ENCODE measurements at regions not wholly inside any gene's neighbourhood (a gene's known extent, or its start where the extent isn't known, plus 50 kb on each side); places are given as distances from the start of the nearest gene placed in this dataset.
"Not testable (repeated sequence)": the region's sequence is repeated elsewhere in the genome, so short reads cannot be mapped to it uniquely, and the experiment has no call there.

DNA sequence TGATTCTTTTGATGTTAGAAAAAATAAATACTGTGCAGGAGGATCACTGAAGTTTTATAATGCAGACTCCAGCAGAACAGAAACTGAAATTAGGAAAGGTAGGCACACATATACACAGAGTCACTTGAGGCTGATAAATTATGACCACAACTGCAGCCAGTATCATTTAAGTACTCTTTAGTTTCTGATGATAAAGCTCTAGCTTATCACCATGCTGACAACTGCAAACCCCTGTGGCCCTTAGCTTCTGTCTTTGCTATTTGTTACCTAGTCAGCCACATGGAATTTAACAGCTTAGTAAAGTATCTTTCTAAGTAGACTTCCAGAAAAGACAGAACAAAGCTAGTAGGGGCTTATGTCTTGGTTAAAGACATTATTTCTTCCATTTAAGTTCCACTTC lies 734.8 kb upstream of the CDH6 start:
- no peaks in the 10 kb centered on the region for H3K36me3 ChIP-seq (ENCODE audit: control insufficient read depth in 2 of 2, extremely low read depth in 1 of 2, insufficient read depth in 2 of 2, low read length in 2 of 2)
- no peaks in the 10 kb centered on the region for H4K20me1 ChIP-seq (replicated peaks; ENCODE audit: control insufficient read depth, extremely low read depth, insufficient read depth, low read length)
- H3K9me1 ChIP-seq (replicated peaks; ENCODE audit: control insufficient read depth, extremely low read depth, insufficient read depth, low read length), result no peaks in the 10 kb centered on the region
- no peak overlapping the region for H2AFZ ChIP-seq (ENCODE audit: low read depth, low read length)
- no TSS peak for BruUV-seq (replicated peaks)
- no peak overlapping the region for H3K4me2 ChIP-seq (ENCODE audit: insufficient read depth, low read length)
- no peak overlapping the region for H3K4me3 ChIP-seq (replicated peaks in 1 of 3; ENCODE audit: insufficient read depth in 1 of 3, low read depth in 1 of 3, low read length in 3 of 3)
- POLR2A ChIA-PET, result no interaction called here
- DNase-seq (ENCODE audit: low read depth, low spot score), result no peak
- no peak for TF ChIP-seq MYC (IDR thresholded peaks at IDR 0.05; ENCODE audit: low read depth, low read length)
- TF ChIP-seq CTCF (IDR thresholded peaks at IDR 0.05; ENCODE audit: extremely low read depth in 1 of 2, insufficient read depth in 1 of 2, low read depth in 1 of 2, low read length in 2 of 2), result no peak
- no peak for TF ChIP-seq GATA2 (IDR thresholded peaks at IDR 0.05; ENCODE audit: insufficient read depth, insufficient read length, low read depth, low read length)
- TF ChIP-seq, protein P1, sequence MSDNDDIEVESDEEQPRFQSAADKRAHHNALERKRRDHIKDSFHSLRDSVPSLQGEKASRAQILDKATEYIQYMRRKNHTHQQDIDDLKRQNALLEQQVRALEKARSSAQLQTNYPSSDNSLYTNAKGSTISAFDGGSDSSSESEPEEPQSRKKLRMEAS (IDR thresholded peaks at IDR 0.05; ENCODE audit: insufficient read depth, insufficient read length), result no peak
- TF ChIP-seq POLR2A (IDR thresholded peaks at IDR 0.05; ENCODE audit: low read depth, low read length), result no peak
- TF ChIP-seq POLR2AphosphoS5 (IDR thresholded peaks at IDR 0.05; ENCODE audit: insufficient read depth, low read depth, low read length), result no peak
- TF ChIP-seq JUN (IDR thresholded peaks at IDR 0.05; ENCODE audit: borderline replicate concordance, insufficient read depth, insufficient read length, low read depth), result no peak
- no peak for TF ChIP-seq FOS (IDR thresholded peaks at IDR 0.05; ENCODE audit: borderline replicate concordance, insufficient read depth, low read length)
- TF ChIP-seq EZH2 (IDR thresholded peaks at IDR 0.05; ENCODE audit: borderline replicate concordance, low read depth, low read length, severe bottlenecking), result no peak
- FAIRE-seq, result no peak
- H3K27me3 ChIP-seq (ENCODE audit: control insufficient read depth in 2 of 2, insufficient read depth in 2 of 2, low read length in 2 of 2), result no peaks in the 10 kb centered on the region
- H3K27ac ChIP-seq (ENCODE audit: insufficient read depth, low read depth, low read length), result no peak overlapping the region
- H3K4me1 ChIP-seq (ENCODE audit: control insufficient read depth, extremely low read depth, insufficient read depth, low read length), result no peaks in the 10 kb centered on the region
- intact Hi-C loops (cut with micrococcal nuclease) (no loop called here), dilution Hi-C loops (cut with MboI; ENCODE audit: extremely low pct_ligation_motif_present, low sequenced_read_pairs) (no loop called here)
- peaks cover 6% of the 10 kb centered on the region for H3K9me3 ChIP-seq (replicated peaks; ENCODE audit: control insufficient read depth, insufficient read depth, low read length)
- H3K9ac ChIP-seq (replicated peaks; ENCODE audit: extremely low read depth, insufficient read depth, low read length), result no peak overlapping the region
- CTCF ChIA-PET, result no interaction called here
- H3K79me2 ChIP-seq (ENCODE audit: control insufficient read depth, insufficient read depth, low read length), result no peaks in the 10 kb centered on the region

- H3K4me1 ChIP-seq (ENCODE audit: control insufficient read depth, extremely low read depth, insufficient read depth, low read length); dilution Hi-C loops (cut with MboI; ENCODE audit: extremely low pct_ligation_motif_present, low sequenced_read_pairs); H3K9ac ChIP-seq (replicated peaks; ENCODE audit: extremely low read depth, insufficient read depth, low read length); H3K9me1 ChIP-seq (replicated peaks; ENCODE audit: control insufficient read depth, extremely low read depth, insufficient read depth, low read length); H3K79me2 ChIP-seq (ENCODE audit: control insufficient read depth, insufficient read depth, low read length); intact Hi-C loops (cut with micrococcal nuclease); FAIRE-seq; H2AFZ ChIP-seq (ENCODE audit: low read depth, low read length); H3K27me3 ChIP-seq (ENCODE audit: control insufficient read depth in 2 of 2, insufficient read depth in 2 of 2, low read length in 2 of 2); H3K4me2 ChIP-seq (ENCODE audit: insufficient read depth, low read length); POLR2A ChIA-PET; H3K36me3 ChIP-seq (ENCODE audit: control insufficient read depth in 2 of 2, extremely low read depth in 1 of 2, insufficient read depth in 2 of 2, low read length in 2 of 2); H3K27ac ChIP-seq (ENCODE audit: insufficient read depth, low read depth, low read length); H3K9me3 ChIP-seq (replicated peaks; ENCODE audit: control insufficient read depth, insufficient read depth, low read length); H4K20me1 ChIP-seq (replicated peaks; ENCODE audit: control insufficient read depth, extremely low read depth, insufficient read depth, low read length); CTCF ChIA-PET; DNase-seq (ENCODE audit: low read depth, low spot score); H3K4me3 ChIP-seq (replicated peaks in 1 of 3; ENCODE audit: insufficient read depth in 1 of 3, low read depth in 1 of 3, low read length in 3 of 3); BruUV-seq (replicated peaks): not testable (repeated sequence)
Observed at GRCh38 chr5:30455484-30455883, 738.0 kb upstream of the CDH6 start.

Data from endothelial cell of umbilical vein (primary cell).